SW 1271 (cell line): ENCODE measurements at regions not wholly inside any gene's neighbourhood (a gene's known extent, or its start where the extent isn't known, plus 50 kb on each side); places are given as distances from the start of the nearest gene placed in this dataset.
A peak's percentile ranks its signal among the peaks of the same experiment; 100 is the strongest.

ENCODE experiments used
- DNase-seq, 2 experiments: peaks; one replicate each; lab custom pipeline; 2025; lab: John Stamatoyannopoulos, UW

GRCh38 chr7:33754933-33755928 lies 150.1 kb upstream of the BMPER start:
- DNase-seq = no peak

- no peak for DNase-seq
These were observed 148.3 kb upstream of the BMPER start for GRCh38 chr7:33757050-33757449.

- peak in 1 of 2 experiments; percentile 35 for DNase-seq
These were observed 147.7 kb upstream of the BMPER start for GRCh38 chr7:33757563-33758165.

- no peak for DNase-seq
These were observed 145.2 kb upstream of the BMPER start for GRCh38 chr7:33760146-33760545.

GRCh38 chr7:33760834-33761233 lies 144.5 kb upstream of the BMPER start:
- DNase-seq = no peak

- no peak for DNase-seq
These were observed 143.8 kb upstream of the BMPER start for GRCh38 chr7:33761449-33762080.

GRCh38 chr7:33762151-33762910 lies 143.0 kb upstream of the BMPER start:
- no peak for DNase-seq

GRCh38 chr7:33762911-33763306 lies 142.4 kb upstream of the BMPER start:
- DNase-seq = no peak

- no peak for DNase-seq
These were observed 140.4 kb upstream of the BMPER start for GRCh38 chr7:33764752-33765451.

GRCh38 chr7:33766405-33766804 lies 138.9 kb upstream of the BMPER start:
- DNase-seq = no peak

- DNase-seq = no peak
These were observed 135.4 kb upstream of the BMPER start for GRCh38 chr7:33769930-33770329.

GRCh38 chr7:33770576-33770975 lies 134.8 kb upstream of the BMPER start:
- DNase-seq = no peak

- DNase-seq = no peak
These were observed 133.9 kb upstream of the BMPER start for GRCh38 chr7:33771422-33771821.

GRCh38 chr7:33773053-33773452 lies 132.3 kb upstream of the BMPER start:
- DNase-seq = no peak

- no peak for DNase-seq
These were observed 130.4 kb upstream of the BMPER start for GRCh38 chr7:33774762-33775523.

- DNase-seq = no peak
These were observed 129.5 kb upstream of the BMPER start for GRCh38 chr7:33775790-33776189.

- no peak for DNase-seq
These were observed 128.6 kb upstream of the BMPER start for GRCh38 chr7:33776788-33777187.

GRCh38 chr7:33778195-33778594 lies 127.1 kb upstream of the BMPER start:
- no peak for DNase-seq

GRCh38 chr7:33779216-33779615 lies 126.1 kb upstream of the BMPER start:
- no peak for DNase-seq

GRCh38 chr7:33781167-33781566 lies 124.2 kb upstream of the BMPER start:
- DNase-seq = no peak

- DNase-seq = no peak
These were observed 123.5 kb upstream of the BMPER start for GRCh38 chr7:33781796-33782195.
